Activated T-helper 9 cell treated with anti-CD3 and anti-CD28 coated beads, Interleukin-2, amount 50 U/mL, for 16 hours (primary cell): ENCODE measurements at regions not wholly inside any gene's neighbourhood (a gene's known extent, or its start where the extent isn't known, plus 50 kb on each side); places are given as distances from the start of the nearest gene placed in this dataset.
"Not testable (repeated sequence)": the region's sequence is repeated elsewhere in the genome, so short reads cannot be mapped to it uniquely, and the experiment has no call there.

Source experiments
- DNase-seq: peaks from one replicate; pipeline ENCODE4 v3.0.0-alpha.2; 2020; ENCODE audit warnings: low read depth

- no peak for DNase-seq
Measured at GRCh38 chr13:85212692-85213091, 586.5 kb downstream of the SLITRK6 start.

GRCh38 chr13:85204668-85205344 lies 594.4 kb downstream of the SLITRK6 start:
- no peak for DNase-seq

GRCh38 chr13:85197431-85197830 lies 601.8 kb downstream of the SLITRK6 start:
- no peak for DNase-seq

GRCh38 chr13:85194482-85194881 lies 604.7 kb downstream of the SLITRK6 start:
- DNase-seq = no peak

- no peak for DNase-seq
Measured at GRCh38 chr13:85191996-85192718, 607.1 kb downstream of the SLITRK6 start.

- no peak for DNase-seq
Measured at GRCh38 chr13:85186356-85187045, 612.7 kb downstream of the SLITRK6 start.

GRCh38 chr13:85174291-85174690 lies 624.9 kb downstream of the SLITRK6 start:
- DNase-seq = no peak

- no peak for DNase-seq
Measured at GRCh38 chr13:85170372-85170771, 628.8 kb downstream of the SLITRK6 start.

- DNase-seq = no peak
Measured at GRCh38 chr13:85166891-85167290, 632.3 kb downstream of the SLITRK6 start.

- no peak for DNase-seq
Measured at GRCh38 chr13:85163063-85163462, 636.2 kb downstream of the SLITRK6 start.

- DNase-seq = no peak
Measured at GRCh38 chr13:85148009-85148408, 651.2 kb downstream of the SLITRK6 start.

GRCh38 chr13:85142351-85142927 lies 656.8 kb downstream of the SLITRK6 start:
- no peak for DNase-seq

GRCh38 chr13:85141401-85141800 lies 657.8 kb downstream of the SLITRK6 start:
- DNase-seq = no peak

GRCh38 chr13:85140192-85140591 lies 659.0 kb downstream of the SLITRK6 start:
- DNase-seq = no peak

GRCh38 chr13:85137516-85137915 lies 661.7 kb downstream of the SLITRK6 start:
- no peak for DNase-seq

- no peak for DNase-seq
Measured at GRCh38 chr13:85132986-85133385, 666.2 kb downstream of the SLITRK6 start.

GRCh38 chr13:85123501-85123900 lies 675.7 kb downstream of the SLITRK6 start:
- not testable (repeated sequence) for DNase-seq

- DNase-seq = no peak
Measured at GRCh38 chr13:85108356-85108755, 690.9 kb downstream of the SLITRK6 start.

GRCh38 chr13:85099245-85099644 lies 700.0 kb downstream of the SLITRK6 start:
- DNase-seq = no peak

GRCh38 chr13:85095418-85096272 lies 703.6 kb downstream of the SLITRK6 start:
- no peak for DNase-seq

GRCh38 chr13:85093808-85094207 lies 705.4 kb downstream of the SLITRK6 start:
- no peak for DNase-seq
